ENCODE measurements at regions not wholly inside any gene's neighbourhood (a gene's known extent, or its start where the extent isn't known, plus 50 kb on each side); places are given as distances from the start of the nearest gene placed in this dataset.

- Histone ChIP-seq H3K4me1 (peaks cover 15% of the 10 kb centered on the region), H3K9me3 (no peaks in the 10 kb centered on the region), H3K27me3 (replicated peaks; ENCODE audit: control insufficient read depth, insufficient read depth, low read length) (no peaks in the 10 kb centered on the region), H3K36me3 (ENCODE audit: control insufficient read depth, insufficient read depth, low read length) (no peaks in the 10 kb centered on the region), H3K4me3 (ENCODE audit: low read depth, low read length) (no peak overlapping the region)
- H3K27me3 Mint-ChIP-seq (ENCODE audit: insufficient read depth, unreplicated experiment): no peaks in the 10 kb centered on the region
- H3K9me3 Mint-ChIP-seq (ENCODE audit: unreplicated experiment): peaks cover 10% of the 10 kb centered on the region
- no peak overlapping the region for H3K27ac Mint-ChIP-seq (ENCODE audit: unreplicated experiment)
- intact Hi-C loops (cut with micrococcal nuclease; ENCODE audit: unreplicated experiment): no loop called here
- no peaks in the 10 kb centered on the region for H3K36me3 Mint-ChIP-seq (ENCODE audit: insufficient read depth, unreplicated experiment)
- H3K4me1 Mint-ChIP-seq (ENCODE audit: low read depth, unreplicated experiment): peaks cover 11% of the 10 kb centered on the region
- no peak overlapping the region for H3K4me3 Mint-ChIP-seq (ENCODE audit: unreplicated experiment)
- ChIA-PET CTCF (no interaction called here), POLR2A (no interaction called here)
- TF ChIP-seq, protein P1, sequence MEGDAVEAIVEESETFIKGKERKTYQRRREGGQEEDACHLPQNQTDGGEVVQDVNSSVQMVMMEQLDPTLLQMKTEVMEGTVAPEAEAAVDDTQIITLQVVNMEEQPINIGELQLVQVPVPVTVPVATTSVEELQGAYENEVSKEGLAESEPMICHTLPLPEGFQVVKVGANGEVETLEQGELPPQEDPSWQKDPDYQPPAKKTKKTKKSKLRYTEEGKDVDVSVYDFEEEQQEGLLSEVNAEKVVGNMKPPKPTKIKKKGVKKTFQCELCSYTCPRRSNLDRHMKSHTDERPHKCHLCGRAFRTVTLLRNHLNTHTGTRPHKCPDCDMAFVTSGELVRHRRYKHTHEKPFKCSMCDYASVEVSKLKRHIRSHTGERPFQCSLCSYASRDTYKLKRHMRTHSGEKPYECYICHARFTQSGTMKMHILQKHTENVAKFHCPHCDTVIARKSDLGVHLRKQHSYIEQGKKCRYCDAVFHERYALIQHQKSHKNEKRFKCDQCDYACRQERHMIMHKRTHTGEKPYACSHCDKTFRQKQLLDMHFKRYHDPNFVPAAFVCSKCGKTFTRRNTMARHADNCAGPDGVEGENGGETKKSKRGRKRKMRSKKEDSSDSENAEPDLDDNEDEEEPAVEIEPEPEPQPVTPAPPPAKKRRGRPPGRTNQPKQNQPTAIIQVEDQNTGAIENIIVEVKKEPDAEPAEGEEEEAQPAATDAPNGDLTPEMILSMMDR (IDR thresholded peaks at IDR 0.05; ENCODE audit: insufficient read depth in 1 of 2, low read depth in 1 of 2, low read length in 1 of 2, severe bottlenecking in 1 of 2, unreplicated experiment in 1 of 2): no peak
- peak in 1 of 2 experiments; percentile 29 for DNase-seq
- no TSS peak for BruUV-seq (replicated peaks)
Observed at GRCh38 chr20:57791966-57792365, 82.2 kb upstream of the PMEPA1 start.

- no peaks in the 10 kb centered on the region for H3K27me3 ChIP-seq (replicated peaks; ENCODE audit: control insufficient read depth, insufficient read depth, low read length)
- peaks cover 10% of the 10 kb centered on the region for H3K9me3 Mint-ChIP-seq (ENCODE audit: unreplicated experiment)
Observed at GRCh38 chr20:57791178-57791962, 81.6 kb upstream of the PMEPA1 start.

DNA sequence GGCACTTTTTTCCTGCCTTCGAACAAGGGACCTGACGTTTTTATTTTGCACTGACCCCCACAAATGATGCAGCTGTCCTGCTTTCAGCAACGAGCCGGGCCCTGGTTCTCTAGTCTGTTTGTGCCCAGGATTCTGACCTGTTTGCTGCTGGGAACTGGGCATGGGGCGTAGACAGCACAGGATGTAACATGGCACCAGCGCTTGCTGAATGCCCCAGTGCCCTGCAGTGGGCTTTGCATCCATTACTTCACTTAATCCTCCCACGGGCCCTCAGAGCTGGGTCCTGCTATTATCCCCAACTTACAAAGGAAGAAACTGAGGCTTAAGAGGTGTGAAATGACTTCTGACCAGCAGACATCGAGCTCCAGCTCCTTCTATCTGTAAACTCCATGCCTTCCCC is 80.4 kb upstream of the PMEPA1 start:
- H3K27me3 Mint-ChIP-seq (ENCODE audit: insufficient read depth, unreplicated experiment): no peaks in the 10 kb centered on the region
- POLR2A ChIA-PET: no interaction called here
- Histone ChIP-seq H3K4me3 (ENCODE audit: low read depth, low read length) (no peak overlapping the region), H3K9me3 (no peaks in the 10 kb centered on the region), H3K36me3 (ENCODE audit: control insufficient read depth, insufficient read depth, low read length) (no peaks in the 10 kb centered on the region), H3K4me1 (peaks cover 11% of the 10 kb centered on the region), H3K27me3 (replicated peaks; ENCODE audit: control insufficient read depth, insufficient read depth, low read length) (no peaks in the 10 kb centered on the region)
- no peak overlapping the region for H3K4me3 Mint-ChIP-seq (ENCODE audit: unreplicated experiment)
- peaks cover 11% of the 10 kb centered on the region for H3K4me1 Mint-ChIP-seq (ENCODE audit: low read depth, unreplicated experiment)
- intact Hi-C loops (cut with micrococcal nuclease; ENCODE audit: unreplicated experiment): no loop called here
- TF ChIP-seq, protein P1 (IDR thresholded peaks at IDR 0.05; ENCODE audit: insufficient read depth in 1 of 2, low read depth in 1 of 2, low read length in 1 of 2, severe bottlenecking in 1 of 2, unreplicated experiment in 1 of 2): no peak
- H3K9me3 Mint-ChIP-seq (ENCODE audit: unreplicated experiment): peaks cover 10% of the 10 kb centered on the region
- CTCF ChIA-PET: no interaction called here
- no peaks in the 10 kb centered on the region for H3K36me3 Mint-ChIP-seq (ENCODE audit: insufficient read depth, unreplicated experiment)
- no peak overlapping the region for H3K27ac Mint-ChIP-seq (ENCODE audit: unreplicated experiment)
- peak in 1 of 2 experiments; percentile 17 for DNase-seq
- BruUV-seq (replicated peaks): no TSS peak

More at GRCh38 chr20:57791178-57791962, 81.6 kb upstream of the PMEPA1 start:
- no peaks in the 10 kb centered on the region for H3K9me3 ChIP-seq
- POLR2A ChIA-PET: no interaction called here
- TF ChIP-seq, protein P1 (IDR thresholded peaks at IDR 0.05; ENCODE audit: insufficient read depth in 1 of 2, low read depth in 1 of 2, low read length in 1 of 2, severe bottlenecking in 1 of 2, unreplicated experiment in 1 of 2): no peak
- H3K4me3 ChIP-seq (ENCODE audit: low read depth, low read length): no peak overlapping the region
- CTCF ChIA-PET: no interaction called here
- no peaks in the 10 kb centered on the region for H3K36me3 ChIP-seq (ENCODE audit: control insufficient read depth, insufficient read depth, low read length)
- DNase-seq: peak in 1 of 2 experiments; percentile 14
- H3K4me1 Mint-ChIP-seq (ENCODE audit: low read depth, unreplicated experiment): peaks cover 11% of the 10 kb centered on the region
- peaks cover 15% of the 10 kb centered on the region for H3K4me1 ChIP-seq
- no TSS peak for BruUV-seq (replicated peaks)
- no peak overlapping the region for H3K27ac Mint-ChIP-seq (ENCODE audit: unreplicated experiment)
- H3K4me3 Mint-ChIP-seq (ENCODE audit: unreplicated experiment): no peak overlapping the region
- H3K36me3 Mint-ChIP-seq (ENCODE audit: insufficient read depth, unreplicated experiment): no peaks in the 10 kb centered on the region
- intact Hi-C loops (cut with micrococcal nuclease; ENCODE audit: unreplicated experiment): no loop called here
- H3K27me3 Mint-ChIP-seq (ENCODE audit: insufficient read depth, unreplicated experiment): no peaks in the 10 kb centered on the region
